Nephron (organoid): ENCODE measurements at regions not wholly inside any gene's neighbourhood (a gene's known extent, or its start where the extent isn't known, plus 50 kb on each side); places are given as distances from the start of the nearest gene placed in this dataset.

Source experiments
- H3K27ac Mint-ChIP-seq, 3 experiments: 2 replicates each; pipeline ENCODE4 v1.8.0; 2020; ENCODE audit warnings: mixed read lengths in 3 of 3, mild to moderate bottlenecking in 2 of 3, moderate library complexity in 1 of 3
- H3K27me3 Mint-ChIP-seq: 2 replicates; pipeline ENCODE4 v1.8.0; 2021; ENCODE audit warnings: low read depth, mild to moderate bottlenecking, moderate library complexity, mixed read lengths
- H3K36me3 Mint-ChIP-seq: 2 replicates; pipeline ENCODE4 v1.8.0; 2020; ENCODE audit warnings: low read depth, mixed read lengths
- H3K4me1 Mint-ChIP-seq: 2 replicates; pipeline ENCODE4 v1.8.0; 2020; ENCODE audit warnings: mixed read lengths
- H3K4me3 Mint-ChIP-seq, 3 experiments: 2 replicates each; pipeline ENCODE4 v1.8.0; 2020; ENCODE audit warnings: mild to moderate bottlenecking in 3 of 3, mixed read lengths in 3 of 3, moderate library complexity in 2 of 3
- H3K9me3 Mint-ChIP-seq: 2 replicates; pipeline ENCODE4 v1.8.0; 2020; ENCODE audit warnings: mixed read lengths
- CTCF ChIP-seq, 3 experiments: fragments of 200-600 bp; sonication (generic); IDR thresholded peaks; one replicate each; pipeline ENCODE4 v1.5.0; 2021; ENCODE audit warnings: antibody characterized with exemption in 3 of 3; ENCODE audit not compliant: unreplicated experiment in 3 of 3

- no peaks in the 10 kb centered on the region for H3K4me1 Mint-ChIP-seq
- no peaks in the 10 kb centered on the region for H3K9me3 Mint-ChIP-seq
- no peak for TF ChIP-seq CTCF (IDR thresholded peaks at IDR 0.05; ENCODE audit: unreplicated experiment in 3 of 3)
- peak overlapping the region in 2 of 3 experiments; percentile 24 to 87 for H3K27ac Mint-ChIP-seq
- H3K36me3 Mint-ChIP-seq, result no peaks in the 10 kb centered on the region
- H3K27me3 Mint-ChIP-seq, result no peaks in the 10 kb centered on the region
- H3K4me3 Mint-ChIP-seq, result no peak overlapping the region
Measured at GRCh38 chr5:39605588-39606575, 181.1 kb upstream of the DAB2 start.

GRCh38 chr5:39605145-39605544 is 180.4 kb upstream of the DAB2 start:
- Mint-ChIP-seq H3K9me3 (no peaks in the 10 kb centered on the region), H3K27me3 (no peaks in the 10 kb centered on the region), H3K4me1 (no peaks in the 10 kb centered on the region), H3K36me3 (no peaks in the 10 kb centered on the region), H3K4me3 (no peak overlapping the region), H3K27ac (no peak overlapping the region)
- TF ChIP-seq CTCF (IDR thresholded peaks at IDR 0.05; ENCODE audit: unreplicated experiment in 3 of 3), result no peak

GRCh38 chr5:39604491-39604890 is 179.7 kb upstream of the DAB2 start:
- Mint-ChIP-seq H3K9me3 (no peaks in the 10 kb centered on the region), H3K4me3 (no peak overlapping the region), H3K27ac (peak overlapping the region in 2 of 3 experiments; percentile 70 to 72), H3K27me3 (no peaks in the 10 kb centered on the region), H3K36me3 (no peaks in the 10 kb centered on the region), H3K4me1 (no peaks in the 10 kb centered on the region)
- no peak for TF ChIP-seq CTCF (IDR thresholded peaks at IDR 0.05; ENCODE audit: unreplicated experiment in 3 of 3)

GRCh38 chr5:39599721-39600431 is 175.1 kb upstream of the DAB2 start:
- H3K27ac Mint-ChIP-seq, result no peak overlapping the region
- no peaks in the 10 kb centered on the region for H3K36me3 Mint-ChIP-seq
- H3K4me1 Mint-ChIP-seq, result no peaks in the 10 kb centered on the region
- H3K9me3 Mint-ChIP-seq, result peaks cover 10% of the 10 kb centered on the region
- H3K27me3 Mint-ChIP-seq, result peaks cover 3% of the 10 kb centered on the region
- no peak overlapping the region for H3K4me3 Mint-ChIP-seq
- TF ChIP-seq CTCF (IDR thresholded peaks at IDR 0.05; ENCODE audit: unreplicated experiment in 3 of 3), result peak; percentile 64 to 86 (median 65)

GRCh38 chr5:39598661-39599248 is 174.0 kb upstream of the DAB2 start:
- TF ChIP-seq CTCF (IDR thresholded peaks at IDR 0.05; ENCODE audit: unreplicated experiment in 3 of 3), result no peak
- no peak overlapping the region for H3K4me3 Mint-ChIP-seq
- H3K27ac Mint-ChIP-seq, result peak overlapping the region in 1 of 3 experiments; percentile 37
- peaks cover 3% of the 10 kb centered on the region for H3K27me3 Mint-ChIP-seq
- H3K4me1 Mint-ChIP-seq, result no peaks in the 10 kb centered on the region
- no peaks in the 10 kb centered on the region for H3K36me3 Mint-ChIP-seq
- H3K9me3 Mint-ChIP-seq, result peaks cover 12% of the 10 kb centered on the region
